ENCODE measurements at regions not wholly inside any gene's neighbourhood (a gene's known extent, or its start where the extent isn't known, plus 50 kb on each side); places are given as distances from the start of the nearest gene placed in this dataset.

DNA sequence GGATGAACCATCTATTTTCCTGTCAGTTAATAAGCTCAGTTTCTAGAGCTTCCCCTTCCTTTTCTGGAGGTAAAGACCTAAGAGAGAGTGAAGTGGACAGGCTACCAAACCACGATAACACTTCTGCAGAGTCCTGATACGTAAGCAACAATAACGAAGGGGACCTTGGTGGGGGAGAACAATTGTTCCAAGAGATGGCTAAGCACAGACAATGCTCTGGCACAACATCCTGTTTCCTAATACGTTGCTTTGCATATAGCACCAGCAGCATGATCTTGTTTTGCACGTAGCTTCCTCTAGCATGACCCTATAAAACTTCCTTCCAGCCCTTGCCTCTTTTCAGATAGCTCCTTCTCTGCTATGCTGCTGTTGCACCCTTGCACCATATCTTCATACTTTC, 247.3 kb downstream of the RAD51AP2 start:
- TF ChIP-seq CTCF (IDR thresholded peaks at IDR 0.05) (no peak), EZH2 (IDR thresholded peaks at IDR 0.05; ENCODE audit: borderline replicate concordance, insufficient read depth, low read depth, low read length, poor library complexity, severe bottlenecking) (no peak)
